CD8-positive, alpha-beta memory T cell (primary cell): ENCODE measurements at regions not wholly inside any gene's neighbourhood (a gene's known extent, or its start where the extent isn't known, plus 50 kb on each side); places are given as distances from the start of the nearest gene placed in this dataset.

Experiments
- CTCF ChIA-PET: fragments of 350-600 bp; sonication (Branson Sonifier 250); formaldehyde crosslinking; loops from one replicate; lab custom pipeline; 2021; ENCODE audit warnings: antibody characterized with exemption; lab: Charles Lee
- POLR2A ChIA-PET: fragments of 350-600 bp; sonication (Branson Sonifier 250); formaldehyde crosslinking; loops from one replicate; lab custom pipeline; 2021; ENCODE audit warnings: antibody characterized with exemption; lab: Charles Lee
- DNase-seq, 5 donors: peaks; one replicate each; pipeline versions ENCODE4 v3.0.0 to v3.0.0-alpha.2; 2020 to 2022; ENCODE audit warnings: mixed read lengths in 1 of 5
- H3K27ac ChIP-seq: one replicate; pipeline ENCODE4 v1.7.0; 2013; ENCODE audit warnings: low read depth, mild to moderate bottlenecking, low read length, moderate library complexity
- H3K27me3 ChIP-seq: 2 replicates; pipeline ENCODE4 v1.7.0; 2013; ENCODE audit warnings: low read length, mild to moderate bottlenecking; ENCODE audit not compliant: insufficient read depth, poor library complexity, severe bottlenecking
- H3K36me3 ChIP-seq: 2 replicates; pipeline ENCODE4 v1.7.0; 2013; ENCODE audit warnings: mild to moderate bottlenecking, low read length, moderate library complexity; ENCODE audit not compliant: insufficient read depth
- H3K4me1 ChIP-seq: 2 replicates; pipeline ENCODE4 v1.7.0; 2013; ENCODE audit warnings: mild to moderate bottlenecking, low read length, moderate library complexity; ENCODE audit not compliant: insufficient read depth
- H3K4me3 ChIP-seq: 2 replicates; pipeline ENCODE4 v1.7.0; 2013; ENCODE audit warnings: mild to moderate bottlenecking, low read length
- H3K9me3 ChIP-seq: 2 replicates; pipeline ENCODE4 v1.7.0; 2013; ENCODE audit warnings: mild to moderate bottlenecking, low read length
- H3K27ac Mint-ChIP-seq, 8 donors: one replicate each; pipeline ENCODE4 v1.8.0; 2020 to 2021; ENCODE audit warnings: mixed read lengths in 8 of 8, mild to moderate bottlenecking in 6 of 8, inconsistent platforms in 3 of 8, moderate library complexity in 3 of 8
- H3K27me3 Mint-ChIP-seq, 2 donors: one replicate each; pipeline ENCODE4 v1.8.0; 2020 to 2021; ENCODE audit warnings: mixed read lengths in 2 of 2, mild to moderate bottlenecking in 1 of 2, moderate library complexity in 1 of 2
- H3K36me3 Mint-ChIP-seq, 3 donors: one replicate each; pipeline ENCODE4 v1.8.0; 2020 to 2021; ENCODE audit warnings: mixed read lengths in 3 of 3, inconsistent platforms in 1 of 3, mild to moderate bottlenecking in 1 of 3
- H3K4me1 Mint-ChIP-seq, 3 donors: one replicate each; pipeline ENCODE4 v1.8.0; 2020 to 2021; ENCODE audit warnings: mixed read lengths in 3 of 3, inconsistent platforms in 1 of 3, mild to moderate bottlenecking in 1 of 3
- H3K4me3 Mint-ChIP-seq, 7 donors: one replicate each; pipeline ENCODE4 v1.8.0; 2020 to 2021; ENCODE audit warnings: mixed read lengths in 7 of 7, mild to moderate bottlenecking in 6 of 7, moderate library complexity in 4 of 7, inconsistent platforms in 2 of 7
- H3K9me3 Mint-ChIP-seq, 5 donors: one replicate each; pipeline ENCODE4 v1.8.0; 2020 to 2022; ENCODE audit warnings: mixed read lengths in 5 of 5, mild to moderate bottlenecking in 3 of 5, moderate library complexity in 2 of 5, inconsistent platforms in 1 of 5

DNA sequence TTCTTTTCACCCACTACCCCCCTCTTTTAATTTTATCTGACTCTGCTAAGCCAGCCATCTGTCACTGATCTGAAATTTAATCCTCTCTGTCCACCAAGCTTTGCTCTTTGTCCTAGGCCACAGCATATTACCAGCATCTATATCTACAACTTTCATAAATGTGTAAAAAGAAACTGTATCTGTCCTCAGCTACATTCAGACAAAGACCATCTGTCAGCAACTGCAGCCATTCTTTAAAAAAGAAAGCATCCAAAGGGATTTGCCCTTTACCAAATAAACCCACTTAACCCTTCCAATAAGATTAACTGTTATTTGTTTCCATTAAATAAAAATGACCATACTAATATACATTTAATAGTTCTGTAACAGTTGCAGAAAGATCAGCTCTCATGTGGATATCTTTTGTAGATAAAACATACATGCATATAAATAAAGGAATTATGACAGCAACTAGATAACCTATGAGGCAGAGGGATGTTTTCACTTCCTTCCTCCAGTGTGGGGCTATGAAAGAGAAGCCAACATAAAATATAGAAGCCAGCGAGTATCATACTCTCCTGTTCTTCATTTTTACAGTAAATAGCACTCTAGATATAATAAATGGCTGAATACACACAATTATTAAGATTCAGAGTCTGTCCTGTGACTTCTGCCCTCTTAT is 602.5 kb upstream of the SALL1 start:
- no peaks in the 10 kb centered on the region for H3K4me1 Mint-ChIP-seq
- H3K27me3 ChIP-seq: no peaks in the 10 kb centered on the region
- H3K36me3 Mint-ChIP-seq: no peaks in the 10 kb centered on the region
- ChIA-PET CTCF (no interaction called here), POLR2A (no interaction called here)
- no peaks in the 10 kb centered on the region for H3K4me1 ChIP-seq
- no peak overlapping the region for H3K4me3 Mint-ChIP-seq
- H3K9me3 Mint-ChIP-seq: peaks cover 0 to 6% (median 2%) of the 10 kb centered on the region in 5 donors
- H3K9me3 ChIP-seq: no peaks in the 10 kb centered on the region
- H3K27ac Mint-ChIP-seq: no peak overlapping the region
- H3K36me3 ChIP-seq: no peaks in the 10 kb centered on the region
- no peak for DNase-seq
- no peak overlapping the region for H3K4me3 ChIP-seq
- H3K27me3 Mint-ChIP-seq: no peaks in the 10 kb centered on the region
- no peak overlapping the region for H3K27ac ChIP-seq

DNA sequence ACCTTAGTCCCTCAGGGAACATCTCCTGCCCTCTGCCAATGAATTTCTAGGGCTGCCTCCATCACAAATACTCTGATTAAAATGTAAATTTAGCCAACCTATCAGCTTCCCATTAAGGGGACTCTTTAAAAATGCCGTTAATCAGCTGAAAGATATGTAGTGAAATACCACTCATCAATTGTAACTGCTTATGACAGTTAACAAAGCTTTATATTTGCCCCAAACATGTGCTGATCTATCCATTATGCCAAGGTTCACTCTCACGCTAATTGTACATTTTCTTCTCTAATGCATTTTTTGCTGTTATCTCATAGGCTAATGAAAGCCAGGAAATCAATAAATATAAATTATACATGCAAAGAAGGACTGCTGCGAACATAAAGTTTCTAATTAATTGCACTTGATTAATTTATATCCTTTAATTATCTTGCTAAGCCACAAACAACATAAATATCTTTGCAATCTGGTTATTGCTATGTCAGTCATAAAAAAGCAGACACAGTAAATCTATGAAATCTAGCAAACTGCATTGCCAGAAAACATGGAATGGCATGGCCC is 601.4 kb upstream of the SALL1 start:
- no peaks in the 10 kb centered on the region for H3K27me3 ChIP-seq
- no peak overlapping the region for H3K27ac Mint-ChIP-seq
- H3K4me3 ChIP-seq: no peak overlapping the region
- H3K27me3 Mint-ChIP-seq: no peaks in the 10 kb centered on the region
- H3K9me3 ChIP-seq: no peaks in the 10 kb centered on the region
- ChIA-PET POLR2A (no interaction called here), CTCF (no interaction called here)
- no peaks in the 10 kb centered on the region for H3K4me1 ChIP-seq
- peaks cover 2 to 6% (median 3%) of the 10 kb centered on the region in 5 donors for H3K9me3 Mint-ChIP-seq
- H3K4me1 Mint-ChIP-seq: no peaks in the 10 kb centered on the region
- H3K36me3 Mint-ChIP-seq: no peaks in the 10 kb centered on the region
- no peak for DNase-seq
- no peaks in the 10 kb centered on the region for H3K36me3 ChIP-seq
- no peak overlapping the region for H3K4me3 Mint-ChIP-seq
- H3K27ac ChIP-seq: no peak overlapping the region

DNA sequence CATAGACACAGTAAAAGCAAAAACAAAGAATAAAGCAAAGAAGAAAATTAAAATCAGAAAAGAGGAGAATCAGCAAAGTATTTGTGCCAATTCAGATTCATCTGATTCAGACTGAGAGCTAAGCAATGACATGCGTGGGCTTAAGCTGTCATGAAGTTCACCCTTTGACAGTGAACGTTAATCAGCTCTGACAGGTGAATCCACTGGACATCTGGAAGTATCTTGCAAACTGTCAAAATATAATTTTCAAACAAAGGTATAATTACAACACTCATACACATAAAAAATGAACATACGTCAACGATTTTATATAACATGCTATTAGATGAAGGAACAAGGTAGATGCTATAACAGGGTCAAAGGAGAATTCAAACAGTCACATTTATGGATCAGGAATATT is 596.3 kb upstream of the SALL1 start:
- Histone ChIP-seq H3K4me3 (no peak overlapping the region), H3K27me3 (no peaks in the 10 kb centered on the region), H3K4me1 (no peaks in the 10 kb centered on the region), H3K9me3 (no peaks in the 10 kb centered on the region), H3K27ac (no peak overlapping the region), H3K36me3 (no peaks in the 10 kb centered on the region)
- Mint-ChIP-seq H3K36me3 (no peaks in the 10 kb centered on the region), H3K9me3 (peaks cover 2 to 11% (median 6%) of the 10 kb centered on the region in 5 donors), H3K27me3 (no peaks in the 10 kb centered on the region), H3K27ac (no peak overlapping the region), H3K4me3 (no peak overlapping the region), H3K4me1 (no peaks in the 10 kb centered on the region)
- POLR2A ChIA-PET: no interaction called here
- DNase-seq: no peak
- CTCF ChIA-PET: no interaction called here

DNA sequence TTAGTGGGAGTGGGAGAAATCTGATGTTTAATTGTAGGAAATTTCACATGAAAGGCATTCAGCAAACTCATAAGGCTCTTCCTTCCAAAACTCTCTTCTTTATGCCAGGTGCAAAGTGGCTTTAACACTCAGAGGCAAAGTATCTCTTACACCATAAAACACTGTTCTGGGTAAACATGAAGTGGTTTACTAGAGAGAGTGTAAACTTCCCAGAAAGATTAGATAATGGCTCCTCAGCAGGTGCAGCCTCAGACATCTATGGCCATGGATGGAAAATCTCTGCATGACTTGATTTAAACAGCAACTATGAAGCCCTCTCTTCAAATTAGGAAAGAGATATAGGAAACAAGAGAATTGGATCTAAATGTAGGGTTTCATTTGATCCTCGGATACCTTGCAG is 583.1 kb upstream of the SALL1 start:
- H3K27me3 ChIP-seq: no peaks in the 10 kb centered on the region
- no peak overlapping the region for H3K27ac ChIP-seq
- H3K27ac Mint-ChIP-seq: no peak overlapping the region
- no peak for DNase-seq
- no peaks in the 10 kb centered on the region for H3K4me1 ChIP-seq
- H3K9me3 ChIP-seq: no peaks in the 10 kb centered on the region
- peaks cover 2 to 15% (median 7%) of the 10 kb centered on the region in 5 donors for H3K9me3 Mint-ChIP-seq
- no peaks in the 10 kb centered on the region for H3K4me1 Mint-ChIP-seq
- H3K27me3 Mint-ChIP-seq: no peaks in the 10 kb centered on the region
- H3K4me3 ChIP-seq: no peak overlapping the region
- POLR2A ChIA-PET: no interaction called here
- no peaks in the 10 kb centered on the region for H3K36me3 Mint-ChIP-seq
- H3K36me3 ChIP-seq: no peaks in the 10 kb centered on the region
- H3K4me3 Mint-ChIP-seq: no peak overlapping the region
- CTCF ChIA-PET: no interaction called here

DNA sequence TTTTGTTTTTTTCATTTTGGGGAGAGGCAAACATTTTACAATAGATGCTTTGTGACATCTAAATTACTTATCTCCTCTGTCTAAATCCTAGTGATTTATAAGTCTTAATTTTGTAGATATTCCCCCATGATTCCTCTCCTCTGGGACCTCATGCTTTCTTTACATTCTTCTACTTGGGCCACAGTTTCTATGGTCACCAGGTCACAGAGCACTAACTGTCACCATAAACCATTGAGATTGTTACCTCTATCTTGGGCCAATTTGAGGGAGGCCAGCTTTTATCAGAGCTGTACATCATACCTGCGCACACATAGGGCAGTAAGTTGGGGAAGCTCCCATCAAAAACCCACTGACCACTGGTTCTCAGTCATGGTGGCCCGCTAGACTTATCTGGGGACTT is 582.1 kb upstream of the SALL1 start:
- Histone ChIP-seq H3K36me3 (no peaks in the 10 kb centered on the region), H3K4me3 (no peak overlapping the region), H3K9me3 (no peaks in the 10 kb centered on the region), H3K27me3 (no peaks in the 10 kb centered on the region), H3K4me1 (no peaks in the 10 kb centered on the region), H3K27ac (no peak overlapping the region)
- Mint-ChIP-seq H3K9me3 (peaks cover 2 to 21% (median 3%) of the 10 kb centered on the region in 5 donors), H3K4me1 (no peaks in the 10 kb centered on the region), H3K27me3 (no peaks in the 10 kb centered on the region), H3K4me3 (no peak overlapping the region), H3K36me3 (no peaks in the 10 kb centered on the region), H3K27ac (no peak overlapping the region)
- CTCF ChIA-PET: no interaction called here
- POLR2A ChIA-PET: no interaction called here
- no peak for DNase-seq

DNA sequence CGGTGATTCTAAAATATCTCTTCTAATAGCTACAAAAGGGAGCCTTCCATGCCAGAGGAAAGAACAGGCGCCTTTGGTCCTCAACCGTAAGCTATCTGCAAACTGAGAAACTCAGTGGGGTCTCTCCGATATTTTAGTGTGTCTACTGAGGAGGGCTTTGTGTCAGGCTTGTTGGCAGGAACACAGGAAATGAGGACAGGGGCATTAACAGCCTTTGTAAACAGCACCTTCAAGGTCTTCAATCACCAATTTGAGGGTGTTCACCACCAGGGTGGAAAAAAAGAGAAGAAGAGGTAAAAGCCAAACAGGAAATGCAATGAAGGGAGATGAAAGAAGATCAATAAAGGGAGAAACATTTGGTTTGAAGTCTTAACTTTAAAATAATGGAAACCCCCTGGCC is 580.1 kb upstream of the SALL1 start:
- Mint-ChIP-seq H3K27ac (no peak overlapping the region), H3K9me3 (peaks cover 2 to 30% (median 6%) of the 10 kb centered on the region in 5 donors), H3K27me3 (no peaks in the 10 kb centered on the region), H3K4me1 (no peaks in the 10 kb centered on the region), H3K4me3 (no peak overlapping the region), H3K36me3 (no peaks in the 10 kb centered on the region)
- no peaks in the 10 kb centered on the region for H3K9me3 ChIP-seq
- no peak overlapping the region for H3K4me3 ChIP-seq
- no peaks in the 10 kb centered on the region for H3K36me3 ChIP-seq
- ChIA-PET CTCF (no interaction called here), POLR2A (no interaction called here)
- no peak overlapping the region for H3K27ac ChIP-seq
- H3K27me3 ChIP-seq: no peaks in the 10 kb centered on the region
- H3K4me1 ChIP-seq: no peaks in the 10 kb centered on the region
- DNase-seq: no peak

DNA sequence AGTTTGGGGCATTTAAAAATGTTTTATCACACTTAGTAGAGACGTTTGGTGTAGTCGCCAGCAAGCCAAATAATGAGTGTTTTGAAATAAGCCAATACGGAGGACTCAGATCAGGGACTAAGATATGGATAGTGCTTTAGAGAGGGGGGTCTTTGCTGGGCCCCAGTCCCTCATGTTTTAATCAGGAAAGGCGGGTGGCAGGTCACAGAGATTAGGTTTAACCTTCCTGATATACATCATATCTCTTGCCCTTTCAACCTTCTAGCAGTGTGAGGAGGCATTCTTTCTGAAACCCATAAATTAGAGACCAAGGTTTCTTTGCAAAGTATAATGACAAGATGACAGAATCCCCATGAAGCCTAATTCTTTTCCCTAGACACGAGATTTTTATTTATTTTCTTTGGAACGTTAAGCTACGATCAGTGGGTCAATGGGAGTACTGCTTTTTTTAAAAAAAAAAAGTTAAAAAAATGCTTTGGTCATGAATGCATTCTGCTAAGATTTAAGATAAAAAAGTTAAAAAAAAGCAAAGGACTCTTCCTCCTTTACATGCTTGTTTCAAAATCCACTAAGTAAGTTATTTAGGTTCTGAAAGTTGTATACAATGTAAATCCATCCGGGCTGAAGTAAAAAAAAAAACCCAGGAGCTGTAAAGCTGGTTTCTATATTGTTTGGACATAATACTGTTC is 572.1 kb upstream of the SALL1 start:
- Mint-ChIP-seq H3K9me3 (peaks cover 5 to 19% (median 12%) of the 10 kb centered on the region in 5 donors), H3K27me3 (peaks cover 0 to 1% of the 10 kb centered on the region in 2 donors), H3K4me3 (no peak overlapping the region), H3K27ac (no peak overlapping the region), H3K36me3 (no peaks in the 10 kb centered on the region), H3K4me1 (no peaks in the 10 kb centered on the region)
- no peaks in the 10 kb centered on the region for H3K9me3 ChIP-seq
- DNase-seq: no peak
- H3K4me3 ChIP-seq: no peak overlapping the region
- no peaks in the 10 kb centered on the region for H3K27me3 ChIP-seq
- CTCF ChIA-PET: no interaction called here
- no peaks in the 10 kb centered on the region for H3K36me3 ChIP-seq
- H3K4me1 ChIP-seq: no peaks in the 10 kb centered on the region
- H3K27ac ChIP-seq: no peak overlapping the region
- POLR2A ChIA-PET: no interaction called here

DNA sequence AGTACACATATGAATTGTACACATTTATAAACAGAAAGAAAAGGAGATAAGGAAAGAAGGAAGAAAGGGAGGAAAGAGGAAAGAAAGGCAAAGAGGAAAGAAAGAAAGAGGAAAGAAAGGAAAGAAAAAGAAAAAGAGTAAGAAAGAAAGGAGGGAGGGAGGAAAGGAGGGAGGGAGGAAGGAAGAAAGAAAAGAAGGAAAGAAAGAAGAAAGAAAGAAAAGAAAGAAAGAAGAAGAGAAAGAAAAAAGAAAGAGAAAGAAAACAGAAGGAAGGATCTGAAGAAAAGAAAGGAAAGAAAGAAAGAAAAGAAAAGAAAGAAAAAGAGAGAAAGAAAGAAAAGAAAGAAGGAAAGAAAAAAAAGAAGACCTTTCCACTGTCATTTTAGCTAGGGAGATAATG is 571.4 kb upstream of the SALL1 start:
- Histone ChIP-seq H3K36me3 (no peaks in the 10 kb centered on the region), H3K27ac (no peak overlapping the region), H3K4me1 (no peaks in the 10 kb centered on the region), H3K4me3 (no peak overlapping the region), H3K9me3 (no peaks in the 10 kb centered on the region), H3K27me3 (no peaks in the 10 kb centered on the region)
- Mint-ChIP-seq H3K4me3 (no peak overlapping the region), H3K36me3 (no peaks in the 10 kb centered on the region), H3K27ac (peak overlapping the region in 1 of 8 donors; percentile 11), H3K9me3 (peaks cover 5 to 18% (median 12%) of the 10 kb centered on the region in 5 donors), H3K4me1 (no peaks in the 10 kb centered on the region), H3K27me3 (peaks cover 0 to 1% of the 10 kb centered on the region in 2 donors)
- CTCF ChIA-PET: no interaction called here
- no peak for DNase-seq
- POLR2A ChIA-PET: no interaction called here
